Body of pancreas (tissue), 4 donors: ENCODE measurements at regions not wholly inside any gene's neighbourhood (a gene's known extent, or its start where the extent isn't known, plus 50 kb on each side); places are given as distances from the start of the nearest gene placed in this dataset.

Experiments
- POLR2A ChIP-seq, 3 donors: fragments of 450-650 bp; IDR thresholded peaks; one replicate each; pipeline ENCODE4 v1.6.1; 2016; ENCODE audit warnings: antibody characterized with exemption in 3 of 3, mild to moderate bottlenecking in 2 of 3
- TF ChIP-seq, protein P1 (sequence below), 7 experiments: fragments of 450-650 bp in 4 of 7; fragments of 200-600 bp in 3 of 7; sonication (generic) in 3 of 7; IDR thresholded peaks; one replicate each; pipeline ENCODE4 v1.5.1; 2016 to 2019; ENCODE audit warnings: antibody characterized with exemption in 7 of 7

DNA sequence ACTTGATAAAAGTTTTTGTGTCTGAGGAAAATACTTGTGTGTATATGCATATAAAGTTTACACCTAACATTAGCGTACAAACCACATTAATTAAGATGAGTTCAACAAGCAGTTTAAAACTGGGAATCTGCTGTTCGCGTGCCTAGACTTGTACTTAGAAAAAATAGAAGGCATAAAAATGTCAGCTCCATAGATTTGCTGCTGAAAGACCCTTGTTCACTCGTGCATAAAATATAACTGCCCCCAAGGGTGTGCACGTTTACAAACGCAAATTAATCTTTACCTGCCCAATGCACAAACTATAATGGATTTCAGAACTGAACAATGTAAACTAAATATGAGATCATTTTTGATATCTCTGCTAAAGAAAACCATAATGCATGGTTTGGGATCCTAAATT is 392.3 kb upstream of the ADGRL2 start:
- TF ChIP-seq, protein P1, sequence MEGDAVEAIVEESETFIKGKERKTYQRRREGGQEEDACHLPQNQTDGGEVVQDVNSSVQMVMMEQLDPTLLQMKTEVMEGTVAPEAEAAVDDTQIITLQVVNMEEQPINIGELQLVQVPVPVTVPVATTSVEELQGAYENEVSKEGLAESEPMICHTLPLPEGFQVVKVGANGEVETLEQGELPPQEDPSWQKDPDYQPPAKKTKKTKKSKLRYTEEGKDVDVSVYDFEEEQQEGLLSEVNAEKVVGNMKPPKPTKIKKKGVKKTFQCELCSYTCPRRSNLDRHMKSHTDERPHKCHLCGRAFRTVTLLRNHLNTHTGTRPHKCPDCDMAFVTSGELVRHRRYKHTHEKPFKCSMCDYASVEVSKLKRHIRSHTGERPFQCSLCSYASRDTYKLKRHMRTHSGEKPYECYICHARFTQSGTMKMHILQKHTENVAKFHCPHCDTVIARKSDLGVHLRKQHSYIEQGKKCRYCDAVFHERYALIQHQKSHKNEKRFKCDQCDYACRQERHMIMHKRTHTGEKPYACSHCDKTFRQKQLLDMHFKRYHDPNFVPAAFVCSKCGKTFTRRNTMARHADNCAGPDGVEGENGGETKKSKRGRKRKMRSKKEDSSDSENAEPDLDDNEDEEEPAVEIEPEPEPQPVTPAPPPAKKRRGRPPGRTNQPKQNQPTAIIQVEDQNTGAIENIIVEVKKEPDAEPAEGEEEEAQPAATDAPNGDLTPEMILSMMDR (IDR thresholded peaks at IDR 0.05): no peak
- no peak for TF ChIP-seq POLR2A (IDR thresholded peaks at IDR 0.05)
